PC-3 (cell line): ENCODE measurements at regions not wholly inside any gene's neighbourhood (a gene's known extent, or its start where the extent isn't known, plus 50 kb on each side); places are given as distances from the start of the nearest gene placed in this dataset.

ENCODE experiments used
- EZH2 ChIP-seq: fragments of 300-600 bp; sonication (generic); IDR thresholded peaks from one replicate; pipeline ENCODE4 v1.6.1; 2017; ENCODE audit warnings: antibody characterized with exemption, mild to moderate bottlenecking, low read length; ENCODE audit not compliant: unreplicated experiment
- TF ChIP-seq, protein P1 (sequence below): fragments of 300-600 bp; sonication (generic); conservative IDR thresholded peaks from 2 replicates; pipeline ENCODE4 v1.5.1; 2017; ENCODE audit warnings: antibody characterized with exemption, low read depth, mild to moderate bottlenecking, low read length

DNA sequence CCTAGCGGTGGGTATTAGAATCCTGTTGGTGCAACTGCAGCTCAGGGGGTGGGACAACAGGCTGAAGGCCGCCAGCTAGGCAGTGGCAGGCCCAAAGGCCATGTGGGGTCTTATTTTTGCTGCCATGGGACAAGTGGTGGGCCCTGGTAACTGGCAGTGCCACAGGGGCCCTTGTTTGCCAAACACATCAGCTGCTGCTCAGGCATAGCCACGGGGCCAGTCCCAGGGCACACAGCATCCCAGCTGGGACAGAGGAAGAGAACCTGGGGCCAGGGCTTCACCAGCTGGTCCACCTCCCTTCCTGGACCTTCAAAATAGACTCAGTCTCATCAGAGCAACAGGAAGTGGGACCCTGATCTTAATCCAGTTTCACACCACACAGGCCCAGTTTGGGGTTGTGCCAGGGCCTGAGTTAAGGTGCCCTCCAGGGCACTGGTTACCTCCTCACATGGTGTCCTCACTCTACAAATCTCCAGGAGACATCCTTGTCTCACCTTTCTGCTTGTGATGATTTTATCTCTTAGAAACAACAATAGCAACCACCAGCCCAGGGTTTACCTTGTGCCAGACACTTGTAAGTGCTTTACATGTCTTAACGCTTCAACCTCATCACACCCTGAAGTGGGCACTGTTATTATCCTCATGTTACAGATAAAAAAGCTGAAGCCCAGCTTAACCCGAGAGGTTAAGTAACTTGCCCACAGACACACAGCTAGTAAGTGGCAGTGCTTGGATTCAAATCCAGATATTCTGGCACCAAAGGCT lies 98.5 kb downstream of the GYPC start:
- TF ChIP-seq, protein P1, sequence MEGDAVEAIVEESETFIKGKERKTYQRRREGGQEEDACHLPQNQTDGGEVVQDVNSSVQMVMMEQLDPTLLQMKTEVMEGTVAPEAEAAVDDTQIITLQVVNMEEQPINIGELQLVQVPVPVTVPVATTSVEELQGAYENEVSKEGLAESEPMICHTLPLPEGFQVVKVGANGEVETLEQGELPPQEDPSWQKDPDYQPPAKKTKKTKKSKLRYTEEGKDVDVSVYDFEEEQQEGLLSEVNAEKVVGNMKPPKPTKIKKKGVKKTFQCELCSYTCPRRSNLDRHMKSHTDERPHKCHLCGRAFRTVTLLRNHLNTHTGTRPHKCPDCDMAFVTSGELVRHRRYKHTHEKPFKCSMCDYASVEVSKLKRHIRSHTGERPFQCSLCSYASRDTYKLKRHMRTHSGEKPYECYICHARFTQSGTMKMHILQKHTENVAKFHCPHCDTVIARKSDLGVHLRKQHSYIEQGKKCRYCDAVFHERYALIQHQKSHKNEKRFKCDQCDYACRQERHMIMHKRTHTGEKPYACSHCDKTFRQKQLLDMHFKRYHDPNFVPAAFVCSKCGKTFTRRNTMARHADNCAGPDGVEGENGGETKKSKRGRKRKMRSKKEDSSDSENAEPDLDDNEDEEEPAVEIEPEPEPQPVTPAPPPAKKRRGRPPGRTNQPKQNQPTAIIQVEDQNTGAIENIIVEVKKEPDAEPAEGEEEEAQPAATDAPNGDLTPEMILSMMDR: no peak
- TF ChIP-seq EZH2: no peak
